HG03342 (cell line): ENCODE measurements at regions not wholly inside any gene's neighbourhood (a gene's known extent, or its start where the extent isn't known, plus 50 kb on each side); places are given as distances from the start of the nearest gene placed in this dataset.

Experiments
- ATAC-seq: cut with Tn5 transposase; IDR thresholded peaks from one replicate; pipeline ENCODE4 v1.9.1; 2021; ENCODE audit warnings: mild to moderate bottlenecking, moderate library complexity; ENCODE audit not compliant: unreplicated experiment

GRCh38 chr3:152051501-152052404 is 178.3 kb downstream of the SUCNR1 start:
- ATAC-seq: no peak

DNA sequence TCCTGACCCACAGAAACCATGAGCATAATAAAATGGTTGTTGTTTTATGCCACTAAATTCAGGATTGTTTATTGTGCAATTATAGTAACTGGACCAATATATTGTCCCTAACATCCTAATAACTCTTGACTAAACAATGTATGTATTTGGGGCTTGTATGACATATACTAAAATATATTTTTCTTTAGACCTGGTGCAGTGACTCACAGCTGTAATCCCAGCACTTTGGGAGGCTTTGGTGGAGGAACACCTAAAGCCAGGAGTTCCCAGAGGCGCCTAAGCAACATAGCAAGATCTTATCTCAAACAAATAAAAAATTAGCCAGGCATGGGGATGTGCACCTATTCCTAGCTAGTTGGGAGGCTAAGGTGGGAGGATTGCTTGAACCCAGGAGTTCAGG is 180.4 kb downstream of the SUCNR1 start:
- ATAC-seq: no peak

GRCh38 chr3:152054315-152054714 is 180.9 kb downstream of the SUCNR1 start:
- ATAC-seq: peak; percentile 71

DNA sequence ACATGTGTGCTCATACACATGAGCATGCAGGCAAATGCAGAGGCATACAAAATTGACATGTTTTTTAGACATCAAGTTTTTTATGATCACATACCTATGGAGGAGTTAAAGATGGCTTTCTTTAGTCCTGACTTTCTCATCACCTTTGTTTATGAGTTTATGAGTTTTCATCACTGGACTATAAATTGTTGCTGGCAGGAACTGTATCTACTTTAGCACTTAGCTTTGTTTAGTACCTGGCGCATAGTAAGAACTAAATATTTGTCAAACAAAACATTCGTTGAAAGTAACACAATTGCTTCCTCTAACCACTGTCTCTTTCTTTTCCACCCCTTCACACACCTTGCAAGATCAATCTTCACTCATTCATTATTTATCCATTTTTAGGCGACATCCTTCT is 182.6 kb downstream of the SUCNR1 start:
- no peak for ATAC-seq

- no peak for ATAC-seq
These were observed 183.0 kb downstream of the SUCNR1 start for GRCh38 chr3:152056481-152056880.

- no peak for ATAC-seq
These were observed 183.5 kb downstream of the SUCNR1 start for GRCh38 chr3:152056987-152057386.

GRCh38 chr3:152058856-152059255 is 185.4 kb downstream of the SUCNR1 start:
- no peak for ATAC-seq

- ATAC-seq: no peak
These were observed 187.3 kb downstream of the SUCNR1 start for GRCh38 chr3:152060701-152061100.

- no peak for ATAC-seq
These were observed 187.9 kb downstream of the SUCNR1 start for GRCh38 chr3:152061296-152061695.

DNA sequence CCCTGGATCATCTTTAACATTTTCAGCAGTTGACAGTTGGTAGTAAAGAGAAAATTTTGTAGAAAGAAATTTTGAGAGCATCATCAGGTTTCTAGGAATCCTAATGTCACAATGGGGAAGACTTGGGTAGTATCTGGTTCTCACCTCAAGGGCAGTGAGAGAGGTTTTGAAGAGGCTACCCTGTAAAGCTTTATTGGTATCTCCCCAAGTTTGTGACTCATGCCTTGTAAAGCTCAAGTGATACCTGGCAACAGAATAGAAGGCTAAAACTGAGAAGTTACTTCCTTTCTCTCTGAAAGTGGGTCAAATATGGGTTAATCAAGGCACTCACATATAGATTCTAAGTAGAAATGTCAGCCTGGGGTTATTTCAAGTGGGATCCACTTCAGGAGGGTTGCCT is 196.4 kb downstream of the SUCNR1 start:
- no peak for ATAC-seq

DNA sequence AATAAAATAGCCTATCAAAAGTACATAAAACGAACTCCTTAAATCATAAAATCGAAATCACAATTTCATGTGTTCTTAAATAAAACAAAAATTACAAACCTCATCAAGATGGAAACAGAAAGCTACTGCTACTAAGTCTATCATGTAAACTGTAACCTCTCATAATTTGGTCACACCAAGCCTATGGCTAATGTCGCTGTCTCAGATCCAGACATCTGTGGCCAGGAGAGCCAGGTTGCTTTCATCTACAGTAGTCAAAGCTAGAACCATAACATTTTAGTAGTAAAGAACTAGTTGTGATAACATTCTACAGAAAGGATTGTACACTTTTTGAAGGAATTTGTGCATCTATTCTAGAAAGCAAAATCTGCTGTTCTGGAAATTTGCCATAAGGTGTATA is 197.4 kb upstream of the MBNL1 start:
- no peak for ATAC-seq

- no peak for ATAC-seq
These were observed 196.8 kb upstream of the MBNL1 start for GRCh38 chr3:152071924-152072323.

DNA sequence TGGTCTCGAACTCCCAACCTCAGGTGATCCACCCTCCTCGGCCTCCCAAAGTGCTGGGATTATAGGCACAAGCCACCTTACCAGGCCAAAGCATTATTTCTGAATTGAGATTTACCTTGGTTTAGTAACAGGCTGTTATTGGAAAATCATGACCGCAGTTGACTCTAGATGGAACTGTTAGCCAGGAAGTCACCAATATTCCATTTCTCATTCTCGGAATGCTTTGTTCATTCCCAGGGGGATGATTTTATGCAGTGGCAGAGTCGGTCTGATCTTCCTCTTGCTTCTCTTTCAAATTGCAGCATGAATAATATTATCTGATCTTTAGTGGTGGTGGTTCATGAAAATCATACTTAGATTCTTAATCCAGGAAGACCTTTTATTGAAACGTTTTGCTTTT is 195.5 kb upstream of the MBNL1 start:
- ATAC-seq: no peak

GRCh38 chr3:152076148-152076547 is 192.6 kb upstream of the MBNL1 start:
- ATAC-seq: no peak

DNA sequence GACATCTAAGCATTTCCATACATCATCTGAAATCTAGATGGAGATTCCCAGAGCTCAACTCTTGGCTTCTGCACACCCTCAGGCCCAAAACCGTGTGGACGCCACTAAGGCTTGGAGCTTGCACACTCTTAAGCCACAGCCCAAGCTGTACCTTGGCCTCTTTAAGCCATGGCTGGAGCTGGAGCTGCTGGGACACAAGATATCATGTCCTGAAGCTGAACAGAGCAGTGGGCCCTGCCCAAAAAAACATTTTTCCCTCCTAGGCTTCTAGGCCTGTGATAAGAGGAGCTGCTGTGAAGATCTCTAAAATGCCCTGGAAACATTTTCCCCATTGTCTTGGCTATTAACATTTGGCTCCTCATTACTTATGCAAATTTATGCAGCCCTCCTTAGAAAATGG is 188.7 kb upstream of the MBNL1 start:
- no peak for ATAC-seq

DNA sequence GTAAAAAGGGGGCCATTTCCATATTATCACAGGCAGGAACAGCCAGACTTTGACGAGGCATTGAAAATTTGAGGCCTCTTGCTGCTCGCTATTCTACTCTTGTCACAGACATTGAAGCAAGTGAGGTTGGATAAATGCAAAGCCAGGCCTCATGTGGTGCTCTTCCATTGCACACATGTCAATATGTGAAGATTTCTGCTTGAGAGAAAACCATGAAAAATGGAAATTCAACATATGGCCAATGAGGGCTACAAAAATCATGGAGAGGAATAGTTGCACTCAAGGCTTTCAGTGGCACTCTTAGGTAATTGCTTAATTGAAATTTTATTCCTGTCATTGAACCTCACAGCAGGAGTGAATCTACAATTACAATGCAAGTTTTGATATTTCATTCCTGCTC is 185.6 kb upstream of the MBNL1 start:
- ATAC-seq: no peak

DNA sequence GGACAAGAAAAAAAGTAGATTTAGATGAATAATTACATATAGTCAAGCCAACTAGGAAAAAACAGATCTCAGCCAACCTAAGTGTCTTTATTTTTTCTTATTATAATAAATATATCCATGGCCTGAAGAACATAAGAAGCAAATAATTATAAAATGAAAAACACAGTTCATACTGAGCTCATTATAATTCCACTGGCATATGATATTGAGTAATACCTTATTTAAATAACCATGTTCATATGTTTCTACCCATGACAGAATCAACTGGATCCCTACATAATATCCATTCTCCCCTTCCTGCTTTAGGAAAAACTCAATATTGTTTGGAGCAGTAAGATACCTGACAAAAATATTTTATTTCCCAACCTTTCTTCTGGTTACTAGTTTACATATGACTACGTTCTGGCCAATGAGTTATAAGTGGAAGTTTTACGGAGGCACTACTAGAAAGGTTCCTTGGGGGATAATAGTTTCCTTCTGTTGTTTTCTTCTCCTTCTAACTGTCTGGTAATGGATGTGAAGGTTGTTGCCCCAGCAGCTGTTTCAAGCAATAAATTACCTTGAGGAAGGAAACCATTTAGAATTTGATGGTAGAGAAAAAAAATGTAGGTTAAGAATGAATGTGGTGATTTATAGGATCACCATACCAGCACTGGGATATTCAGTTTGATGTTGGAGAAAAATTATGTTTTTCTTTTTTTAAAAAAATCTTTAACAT is 184.1 kb upstream of the MBNL1 start:
- ATAC-seq: no peak

- ATAC-seq: no peak
These were observed 181.6 kb upstream of the MBNL1 start for GRCh38 chr3:152087153-152087552.

- ATAC-seq: no peak
These were observed 179.2 kb upstream of the MBNL1 start for GRCh38 chr3:152089528-152089927.

GRCh38 chr3:152091725-152092124 is 177.0 kb upstream of the MBNL1 start:
- ATAC-seq: no peak

DNA sequence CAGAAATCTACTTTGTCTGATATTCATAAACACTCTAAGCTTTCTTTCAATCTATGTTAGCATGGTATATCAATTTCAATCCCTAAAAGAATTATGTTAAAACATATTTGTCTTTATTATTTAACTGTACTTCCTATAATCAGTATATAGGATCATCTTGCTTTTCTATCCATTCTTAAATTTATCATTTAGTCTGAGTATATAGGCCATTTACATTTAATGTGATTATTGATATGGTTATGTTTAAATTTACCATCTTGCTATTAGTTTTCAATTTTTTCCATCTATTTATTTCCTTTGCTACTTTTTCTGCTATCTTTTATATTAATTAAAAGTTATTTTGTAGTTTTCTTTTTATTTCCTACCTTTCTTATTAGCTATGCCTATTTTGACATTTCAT is 174.8 kb upstream of the MBNL1 start:
- no peak for ATAC-seq

- ATAC-seq: no peak
These were observed 174.3 kb upstream of the MBNL1 start for GRCh38 chr3:152094406-152094805.
